ENCODE measurements at regions not wholly inside any gene's neighbourhood (a gene's known extent, or its start where the extent isn't known, plus 50 kb on each side); places are given as distances from the start of the nearest gene placed in this dataset.

DNA sequence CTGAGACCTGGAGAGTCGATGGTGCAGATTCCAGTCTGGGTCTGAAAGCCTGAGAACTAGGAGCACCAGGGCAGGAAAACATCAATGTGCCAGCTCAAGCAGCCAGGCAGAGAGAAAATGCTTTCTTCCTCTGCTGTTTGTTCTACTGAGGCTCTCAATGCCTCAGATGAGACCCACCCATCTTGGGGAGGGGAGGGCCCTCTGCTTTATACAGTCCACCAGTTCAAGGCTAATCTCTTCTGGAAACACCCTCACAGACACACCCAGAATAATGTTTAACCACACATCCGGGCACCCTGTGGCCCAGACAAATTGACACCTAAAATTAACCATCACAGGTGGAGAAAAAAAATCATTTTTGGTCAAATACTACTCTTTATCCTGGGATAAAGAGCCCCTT is 89.3 kb upstream of the SLC22A23 start:
- TF ChIP-seq, protein P1, sequence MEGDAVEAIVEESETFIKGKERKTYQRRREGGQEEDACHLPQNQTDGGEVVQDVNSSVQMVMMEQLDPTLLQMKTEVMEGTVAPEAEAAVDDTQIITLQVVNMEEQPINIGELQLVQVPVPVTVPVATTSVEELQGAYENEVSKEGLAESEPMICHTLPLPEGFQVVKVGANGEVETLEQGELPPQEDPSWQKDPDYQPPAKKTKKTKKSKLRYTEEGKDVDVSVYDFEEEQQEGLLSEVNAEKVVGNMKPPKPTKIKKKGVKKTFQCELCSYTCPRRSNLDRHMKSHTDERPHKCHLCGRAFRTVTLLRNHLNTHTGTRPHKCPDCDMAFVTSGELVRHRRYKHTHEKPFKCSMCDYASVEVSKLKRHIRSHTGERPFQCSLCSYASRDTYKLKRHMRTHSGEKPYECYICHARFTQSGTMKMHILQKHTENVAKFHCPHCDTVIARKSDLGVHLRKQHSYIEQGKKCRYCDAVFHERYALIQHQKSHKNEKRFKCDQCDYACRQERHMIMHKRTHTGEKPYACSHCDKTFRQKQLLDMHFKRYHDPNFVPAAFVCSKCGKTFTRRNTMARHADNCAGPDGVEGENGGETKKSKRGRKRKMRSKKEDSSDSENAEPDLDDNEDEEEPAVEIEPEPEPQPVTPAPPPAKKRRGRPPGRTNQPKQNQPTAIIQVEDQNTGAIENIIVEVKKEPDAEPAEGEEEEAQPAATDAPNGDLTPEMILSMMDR (conservative IDR thresholded peaks at IDR 0.05; ENCODE audit: control insufficient read depth, insufficient read depth, low read depth, low read length) = no peak
- DNase-seq (ENCODE audit: low read depth) = no peak
- H3K4me3 ChIP-seq (ENCODE audit: control insufficient read depth, low read depth, low read length) = no peak overlapping the region

DNA sequence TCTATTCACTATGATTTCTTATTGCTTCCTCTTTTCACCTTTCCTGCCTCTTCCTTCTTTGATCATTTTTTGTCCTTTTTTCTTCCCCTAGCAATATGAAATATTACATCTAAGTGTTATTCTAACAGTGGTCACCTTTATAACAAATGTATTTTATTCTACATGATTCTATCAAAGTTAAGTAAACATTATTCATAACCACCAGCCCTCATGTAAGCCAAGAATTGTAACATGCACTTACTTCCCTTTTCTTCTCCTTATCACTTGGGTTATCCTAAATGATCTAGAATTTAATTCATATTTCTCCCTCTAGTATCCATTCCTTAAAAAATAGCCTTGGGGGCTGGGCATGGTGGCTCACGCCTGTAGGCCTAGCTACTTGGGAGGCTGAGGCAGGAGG is 88.3 kb upstream of the SLC22A23 start:
- no peak overlapping the region for H3K4me3 ChIP-seq (ENCODE audit: control insufficient read depth, low read depth, low read length)
- DNase-seq (ENCODE audit: low read depth) = no peak
- TF ChIP-seq, protein P1 (conservative IDR thresholded peaks at IDR 0.05; ENCODE audit: control insufficient read depth, insufficient read depth, low read depth, low read length) = no peak

DNA sequence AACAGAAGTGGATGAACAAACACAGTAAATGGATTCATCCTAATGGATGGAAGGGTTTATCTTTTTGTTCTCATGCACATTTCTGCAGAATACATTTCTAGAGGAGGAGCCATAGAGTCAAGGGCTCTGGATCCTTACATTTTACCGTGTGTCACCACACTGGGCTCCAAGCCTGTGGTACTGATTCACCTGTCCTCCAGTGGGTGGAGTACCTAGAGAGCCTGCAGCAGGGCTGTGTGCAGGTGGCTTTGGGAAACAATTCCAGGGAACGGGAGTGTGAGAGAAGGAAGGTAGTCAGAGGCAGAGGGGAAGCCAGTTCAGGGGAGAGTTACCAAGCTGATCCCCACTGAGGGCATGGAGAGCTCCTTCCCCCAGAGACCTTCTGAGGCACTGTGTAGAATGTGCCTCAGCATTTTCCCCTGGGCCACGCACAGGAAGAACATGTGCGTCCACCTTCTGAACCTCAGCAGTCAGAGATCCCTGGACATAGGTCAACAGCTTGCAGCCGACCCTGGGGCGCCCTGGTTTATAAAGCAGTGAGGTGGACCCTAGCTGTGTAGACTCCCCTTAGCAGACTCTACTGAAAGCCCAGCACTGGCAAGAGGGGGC is 85.3 kb upstream of the SLC22A23 start:
- TF ChIP-seq, protein P1 (conservative IDR thresholded peaks at IDR 0.05; ENCODE audit: control insufficient read depth, insufficient read depth, low read depth, low read length) = no peak
- H3K4me3 ChIP-seq (ENCODE audit: control insufficient read depth, low read depth, low read length) = no peak overlapping the region
- no peak for DNase-seq (ENCODE audit: low read depth)

DNA sequence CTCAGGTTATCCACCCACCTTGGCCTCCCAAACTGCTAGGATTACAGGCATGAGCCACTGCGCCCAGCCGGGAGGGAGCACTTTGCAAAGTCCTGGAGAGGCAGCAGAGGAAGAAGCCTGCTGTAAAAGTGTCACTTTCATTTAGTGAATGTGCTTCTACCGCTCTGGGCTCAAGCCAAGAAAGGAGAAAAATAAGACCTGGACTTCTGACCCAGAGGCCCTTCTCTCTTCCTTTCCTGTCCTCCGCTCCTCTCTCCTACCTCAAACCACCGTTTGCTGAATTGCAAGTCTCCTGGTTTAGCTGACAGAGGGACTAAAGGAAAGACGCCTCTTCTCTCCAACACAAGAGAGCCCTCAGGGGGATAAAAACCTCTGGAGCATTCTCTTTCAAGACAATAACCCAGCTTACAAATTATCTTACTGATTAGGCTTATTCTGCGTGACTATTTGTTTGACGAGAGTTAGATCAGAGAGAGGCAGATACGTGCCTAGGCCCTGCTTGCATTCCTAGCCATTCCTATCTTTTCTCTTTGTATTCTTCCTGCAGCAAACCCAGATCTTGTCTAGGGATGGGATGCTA is 84.2 kb upstream of the SLC22A23 start:
- H3K4me3 ChIP-seq (ENCODE audit: control insufficient read depth, low read depth, low read length) = no peak overlapping the region
- TF ChIP-seq, protein P1 (conservative IDR thresholded peaks at IDR 0.05; ENCODE audit: control insufficient read depth, insufficient read depth, low read depth, low read length) = no peak
- DNase-seq (ENCODE audit: low read depth) = no peak

DNA sequence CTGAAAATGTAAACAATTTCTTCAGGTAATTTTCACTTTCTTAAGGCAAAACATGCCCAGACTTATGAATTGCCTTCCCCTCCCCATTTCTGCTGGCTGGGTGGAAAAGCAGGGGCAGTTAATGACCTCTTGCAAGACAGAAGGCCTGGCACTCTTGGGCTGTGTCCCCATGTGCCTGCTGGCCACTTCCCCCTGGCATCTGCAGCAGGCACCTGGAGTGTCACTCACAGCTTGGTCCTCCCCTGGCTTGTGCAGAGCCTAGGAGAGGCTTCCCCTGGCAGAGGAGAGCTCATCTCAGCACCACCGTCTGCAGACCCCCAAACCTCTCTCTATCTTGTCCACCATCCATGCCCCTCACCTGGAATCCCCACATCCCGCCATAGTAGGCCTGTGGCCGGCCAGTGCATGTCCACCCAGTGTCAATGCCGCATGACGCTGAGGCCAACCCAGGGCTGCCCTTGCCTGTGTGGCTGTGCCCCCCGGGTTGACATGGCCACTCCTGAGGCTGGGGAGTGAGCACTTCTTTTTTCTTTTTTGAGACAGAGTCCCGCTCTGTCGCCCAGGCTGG is 83.5 kb upstream of the SLC22A23 start:
- TF ChIP-seq, protein P1 (conservative IDR thresholded peaks at IDR 0.05; ENCODE audit: control insufficient read depth, insufficient read depth, low read depth, low read length) = no peak
- DNase-seq (ENCODE audit: low read depth) = no peak
- H3K4me3 ChIP-seq (ENCODE audit: control insufficient read depth, low read depth, low read length) = no peak overlapping the region

DNA sequence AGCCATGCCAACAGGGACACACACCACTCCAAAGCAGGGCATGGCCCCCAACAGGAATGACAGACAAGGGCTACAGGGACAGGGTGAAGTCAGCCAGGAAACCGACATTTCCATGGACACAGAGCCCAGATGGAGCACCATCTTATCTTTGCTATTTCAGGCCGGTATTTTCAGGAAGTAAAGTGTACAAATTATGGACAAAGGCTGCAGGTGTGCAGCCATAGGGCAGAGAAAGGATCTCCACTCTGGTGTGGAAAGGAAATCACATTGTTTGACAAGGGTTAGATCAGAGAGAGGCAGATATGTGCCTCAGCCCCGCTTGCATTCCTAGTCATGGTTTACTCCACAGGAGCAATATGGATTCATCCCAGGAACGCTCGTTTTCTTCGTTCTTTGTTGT is 81.7 kb upstream of the SLC22A23 start:
- TF ChIP-seq, protein P1 (conservative IDR thresholded peaks at IDR 0.05; ENCODE audit: control insufficient read depth, insufficient read depth, low read depth, low read length) = no peak
- no peak for DNase-seq (ENCODE audit: low read depth)
- H3K4me3 ChIP-seq (ENCODE audit: control insufficient read depth, low read depth, low read length) = no peak overlapping the region

Measured in fibroblast of mammary gland (primary cell).